Spleen (tissue), 7 donors: ENCODE measurements at regions not wholly inside any gene's neighbourhood (a gene's known extent, or its start where the extent isn't known, plus 50 kb on each side); places are given as distances from the start of the nearest gene placed in this dataset.

Experiments used
- CTCF ChIP-seq, 11 experiments: fragments of 200-600 bp in 7 of 11; fragments of 450-650 bp in 4 of 11; sonication (generic) in 4 of 11; IDR thresholded peaks in 8 of 11; conservative IDR thresholded peaks in 3 of 11; 1 replicate in 7 of 11; 2 replicates in 4 of 11; pipeline versions ENCODE4 v1.4.0 to v1.8.0; 2016 to 2021; ENCODE audit warnings: antibody characterized with exemption in 11 of 11, inconsistent platforms in 4 of 11, mild to moderate bottlenecking in 1 of 11
- POLR2A ChIP-seq, 3 donors: fragments of 450-650 bp; IDR thresholded peaks; one replicate each; pipeline ENCODE4 v1.5.1; 2017; ENCODE audit warnings: antibody characterized with exemption in 3 of 3, mild to moderate bottlenecking in 1 of 3
- donor health status: DM: no; HTN: no; CAD: no; lungs with moderate emphysema.
- donor health status: DM: no; HTN: no; CAD: no.
- donor health status: DM: no; HTN: no; CAD: no.

GRCh38 chr4:34279011-34279410 is 1965.3 kb downstream of the ARAP2 start:
- TF ChIP-seq CTCF (IDR thresholded peaks at IDR 0.05 in 8 of 11, conservative IDR thresholded peaks at IDR 0.05 in 3 of 11) (no peak), POLR2A (IDR thresholded peaks at IDR 0.05) (no peak)
